ENCODE measurements at regions not wholly inside any gene's neighbourhood (a gene's known extent, or its start where the extent isn't known, plus 50 kb on each side); places are given as distances from the start of the nearest gene placed in this dataset.
A peak's percentile ranks its signal among the peaks of the same experiment; 100 is the strongest.

GRCh38 chr13:24096659-24097058, 63.9 kb upstream of the SPATA13 start:
- no peaks in the 10 kb centered on the region for H3K27me3 ChIP-seq (ENCODE audit: insufficient read depth, low read length, poor library complexity, severe bottlenecking)
- H3F3A ChIP-seq (ENCODE audit: low read depth) = no peaks in the 10 kb centered on the region
- no peaks in the 10 kb centered on the region for H4K20me1 ChIP-seq (ENCODE audit: insufficient read depth, low read length, poor library complexity, severe bottlenecking)
- peak overlapping the region; percentile 65 for H3K4me2 ChIP-seq (ENCODE audit: low read depth, low read length, poor library complexity, severe bottlenecking)
- H3K9me2 ChIP-seq (replicated peaks; ENCODE audit: low read depth, low read length) = no peaks in the 10 kb centered on the region
- H3K4me1 ChIP-seq (ENCODE audit: insufficient read depth, low read length, poor library complexity, severe bottlenecking) = peaks cover 18% of the 10 kb centered on the region
- H3K36me3 ChIP-seq (ENCODE audit: insufficient read depth, low read length) = no peaks in the 10 kb centered on the region
- peak overlapping the region; percentile 50 for H3K9ac ChIP-seq (ENCODE audit: low read depth, low read length, poor library complexity, severe bottlenecking)
- no peaks in the 10 kb centered on the region for H3K79me2 ChIP-seq (ENCODE audit: insufficient read depth, low read length)
- H3K4me3 ChIP-seq (ENCODE audit: low read length, poor library complexity, severe bottlenecking) = no peak overlapping the region
- TF ChIP-seq EZH2phosphoT487 (IDR thresholded peaks at IDR 0.05; ENCODE audit: borderline replicate concordance) (no peak), CTCF (conservative IDR thresholded peaks at IDR 0.05; ENCODE audit: low read length) (no peak)
- no peaks in the 10 kb centered on the region for H3K9me3 ChIP-seq (ENCODE audit: insufficient read depth, low read depth, low read length)
- H2AFZ ChIP-seq (ENCODE audit: low read length) = peak overlapping the region; percentile 81

GRCh38 chr13:24097064-24097463, 63.5 kb upstream of the SPATA13 start:
- Histone ChIP-seq H3K9me2 (replicated peaks; ENCODE audit: low read depth, low read length) (no peaks in the 10 kb centered on the region), H3K4me1 (ENCODE audit: insufficient read depth, low read length, poor library complexity, severe bottlenecking) (peaks cover 18% of the 10 kb centered on the region), H3F3A (ENCODE audit: low read depth) (no peaks in the 10 kb centered on the region), H3K27me3 (ENCODE audit: insufficient read depth, low read length, poor library complexity, severe bottlenecking) (no peaks in the 10 kb centered on the region), H4K20me1 (ENCODE audit: insufficient read depth, low read length, poor library complexity, severe bottlenecking) (no peaks in the 10 kb centered on the region), H3K9ac (ENCODE audit: low read depth, low read length, poor library complexity, severe bottlenecking) (peak overlapping the region; percentile 50), H3K4me3 (ENCODE audit: low read length, poor library complexity, severe bottlenecking) (peak overlapping the region; percentile 42), H3K36me3 (ENCODE audit: insufficient read depth, low read length) (no peaks in the 10 kb centered on the region), H3K9me3 (ENCODE audit: insufficient read depth, low read depth, low read length) (no peaks in the 10 kb centered on the region), H3K79me2 (ENCODE audit: insufficient read depth, low read length) (no peaks in the 10 kb centered on the region), H2AFZ (ENCODE audit: low read length) (peak overlapping the region; percentile 81), H3K4me2 (ENCODE audit: low read depth, low read length, poor library complexity, severe bottlenecking) (peak overlapping the region; percentile 65)
- TF ChIP-seq EZH2phosphoT487 (IDR thresholded peaks at IDR 0.05; ENCODE audit: borderline replicate concordance) = no peak
- no peak for TF ChIP-seq CTCF (conservative IDR thresholded peaks at IDR 0.05; ENCODE audit: low read length)

- Histone ChIP-seq H3K4me1 (ENCODE audit: insufficient read depth, low read length, poor library complexity, severe bottlenecking) (peaks cover 18% of the 10 kb centered on the region), H3K9ac (ENCODE audit: low read depth, low read length, poor library complexity, severe bottlenecking) (peak overlapping the region; percentile 50), H2AFZ (ENCODE audit: low read length) (peak overlapping the region; percentile 81), H3K4me3 (ENCODE audit: low read length, poor library complexity, severe bottlenecking) (peak overlapping the region; percentile 42), H3K9me3 (ENCODE audit: insufficient read depth, low read depth, low read length) (no peaks in the 10 kb centered on the region), H3K36me3 (ENCODE audit: insufficient read depth, low read length) (no peaks in the 10 kb centered on the region), H3K27me3 (ENCODE audit: insufficient read depth, low read length, poor library complexity, severe bottlenecking) (no peaks in the 10 kb centered on the region), H4K20me1 (ENCODE audit: insufficient read depth, low read length, poor library complexity, severe bottlenecking) (no peaks in the 10 kb centered on the region), H3K4me2 (ENCODE audit: low read depth, low read length, poor library complexity, severe bottlenecking) (peak overlapping the region; percentile 65), H3F3A (ENCODE audit: low read depth) (no peaks in the 10 kb centered on the region), H3K79me2 (ENCODE audit: insufficient read depth, low read length) (no peaks in the 10 kb centered on the region), H3K9me2 (replicated peaks; ENCODE audit: low read depth, low read length) (no peaks in the 10 kb centered on the region)
- no peak for TF ChIP-seq CTCF (conservative IDR thresholded peaks at IDR 0.05; ENCODE audit: low read length)
- no peak for TF ChIP-seq EZH2phosphoT487 (IDR thresholded peaks at IDR 0.05; ENCODE audit: borderline replicate concordance)
Observed at GRCh38 chr13:24097667-24098066, 62.9 kb upstream of the SPATA13 start.

All from Loucy (cell line).